K562 (cell line): ENCODE measurements at regions not wholly inside any gene's neighbourhood (a gene's known extent, or its start where the extent isn't known, plus 50 kb on each side); places are given as distances from the start of the nearest gene placed in this dataset.

ENCODE experiments used
- ATAC-seq: fragments of 200-7000 bp; cut with Tn5 transposase; 3 replicates; pipeline ENCODE4 v1.9.1; 2020; ENCODE audit warnings: moderate library complexity
- BruUV-seq: library from RNA; stranded (reverse); fragments of 400-500 nt; replicated peaks from 2 replicates; lab custom pipeline; 2021; lab: Mats Ljungman, UMichigan
- CTCF ChIA-PET: fragments of 300-600 bp; formaldehyde crosslinking; extraction: SDS; loops from one replicate; lab custom pipeline; 2021; ENCODE audit warnings: low intra/inter-chr PET ratio; lab: Yijun Ruan, JAX
- POLR2A ChIA-PET: fragments of 300-600, 350-650 bp; sonication (Branson Sonifier 250); formaldehyde crosslinking; extraction: SDS; loops from one replicate; lab custom pipeline; 2021; ENCODE audit warnings: antibody characterized with exemption, inconsistent platforms; lab: Yijun Ruan, JAX
- DNase-seq, 4 experiments: peaks; one replicate each; pipeline versions ENCODE4 v3.0.0 to v3.0.0-alpha.2; 2011 to 2018; ENCODE audit warnings: low spot score in 3 of 4, mixed read lengths in 3 of 4; ENCODE audit errors: extremely low read depth in 1 of 4
- FAIRE-seq: peaks from 2 replicates; lab custom pipeline; 2011; peaks lifted over from hg19 to GRCh38; lab: Jason Lieb, UNC
- H2AFZ ChIP-seq: 2 replicates; pipeline ENCODE4 v1.6.0; 2011; ENCODE audit warnings: low read depth, low read length, control low read depth, inconsistent platforms
- H3K27ac ChIP-seq: fragments of 200-600 bp; 3 replicates; pipeline ENCODE4 v1.8.0; 2011; ENCODE audit warnings: low read depth, mild to moderate bottlenecking, control low read depth, inconsistent platforms, low read length, moderate library complexity, mixed read lengths; ENCODE audit errors: extremely low read depth
- H3K27me3 ChIP-seq, 2 experiments: fragments of 300-600 bp in 1 of 2; 2 replicates in 1 of 2; 3 replicates in 1 of 2; pipeline versions ENCODE4 v1.6.0 to v1.8.0; 2011; ENCODE audit warnings: inconsistent platforms in 2 of 2, low read length in 2 of 2, mild to moderate bottlenecking in 1 of 2, mixed read lengths in 1 of 2, moderate library complexity in 1 of 2; ENCODE audit not compliant: control insufficient read depth in 2 of 2, insufficient read depth in 2 of 2
- H3K36me3 ChIP-seq: fragments of 300-600 bp; 3 replicates; pipeline ENCODE4 v1.8.0; 2011; ENCODE audit warnings: mild to moderate bottlenecking, low read length, inconsistent platforms; ENCODE audit not compliant: control insufficient read depth, insufficient read depth
- H3K4me1 ChIP-seq, 2 experiments: fragments of 200-600 bp in 1 of 2; replicated peaks in 1 of 2; 2 replicates in 1 of 2; 3 replicates in 1 of 2; pipeline versions ENCODE4 v1.5.1 to v1.8.0; 2011; ENCODE audit warnings: inconsistent platforms in 2 of 2, low read length in 2 of 2, mild to moderate bottlenecking in 1 of 2, mixed read lengths in 1 of 2, moderate library complexity in 1 of 2; ENCODE audit not compliant: control insufficient read depth in 2 of 2, insufficient read depth in 2 of 2
- H3K4me2 ChIP-seq: 2 replicates; pipeline ENCODE4 v1.6.1; 2011; ENCODE audit warnings: low read length, control low read depth, inconsistent platforms, mixed read lengths; ENCODE audit not compliant: insufficient read depth
- H3K4me3 ChIP-seq: fragments of 200-600 bp; sonication (generic), shearing (Covaris generic); 2 replicates; pipeline ENCODE4 v1.5.1; 2016; ENCODE audit warnings: control low read depth, inconsistent platforms
- H3K79me2 ChIP-seq: fragments of 200-600 bp; 3 replicates; pipeline ENCODE4 v1.8.0; 2011; ENCODE audit warnings: low read length, inconsistent platforms; ENCODE audit not compliant: control insufficient read depth, insufficient read depth
- H3K9ac ChIP-seq, 2 experiments: 2 replicates each; pipeline versions ENCODE4 v1.6.0 to v1.6.1; 2011; ENCODE audit warnings: low read depth in 2 of 2, low read length in 2 of 2, control low read depth in 1 of 2, inconsistent platforms in 1 of 2, mild to moderate bottlenecking in 1 of 2, mixed read lengths in 1 of 2; ENCODE audit not compliant: insufficient read depth in 1 of 2
- H3K9me1 ChIP-seq: one replicate; pipeline ENCODE4 v1.6.0; 2011; ENCODE audit warnings: inconsistent platforms, mild to moderate bottlenecking, low read length, moderate library complexity; ENCODE audit not compliant: control insufficient read depth, insufficient read depth
- H3K9me3 ChIP-seq: replicated peaks from 2 replicates; pipeline ENCODE4 v1.5.1; 2011; ENCODE audit warnings: low read depth, low read length, inconsistent platforms; ENCODE audit not compliant: control insufficient read depth, insufficient read depth
- H4K20me1 ChIP-seq: replicated peaks from 2 replicates; pipeline ENCODE4 v1.6.1; 2011; ENCODE audit warnings: low read length, inconsistent platforms, mixed read lengths; ENCODE audit not compliant: control insufficient read depth, insufficient read depth
- GABPB2 ChIP-seq: fragments of 250-450 bp; sonication (Bioruptor Pico); conservative IDR thresholded peaks from 2 replicates; pipeline ENCODE4 v1.5.1; 2021; ENCODE audit warnings: mild to moderate bottlenecking
- NEUROD1 ChIP-seq: fragments of 150-350 bp; IDR thresholded peaks from 2 replicates; pipeline ENCODE4 v1.6.1; 2014; ENCODE audit warnings: borderline replicate concordance, low read length, low read depth; ENCODE audit not compliant: partially characterized antibody
- RBM15 ChIP-seq: fragments of 200-400 bp; formaldehyde crosslinking; IDR thresholded peaks from 2 replicates; pipeline ENCODE4 v1.6.1; 2018; ENCODE audit warnings: mild to moderate bottlenecking, low read length, moderate library complexity; ENCODE audit not compliant: insufficient read depth
- RBM22 ChIP-seq: fragments of 200-400 bp; formaldehyde crosslinking; IDR thresholded peaks from 2 replicates; pipeline ENCODE4 v1.6.1; 2018; ENCODE audit warnings: low read length, low read depth; ENCODE audit not compliant: poor library complexity, severe bottlenecking
- SAP30 ChIP-seq: fragments of 200-600 bp; sonication (generic); IDR thresholded peaks from 2 replicates; pipeline ENCODE4 v1.6.1; 2012; ENCODE audit warnings: borderline replicate concordance, low read depth, mild to moderate bottlenecking, moderate library complexity, low read length, control low read depth, inconsistent platforms; ENCODE audit not compliant: insufficient read depth, poor library complexity, severe bottlenecking
- TEAD1 ChIP-seq, 2 experiments: fragments of 450-650 bp in 1 of 2; sonication (generic) in 1 of 2; formaldehyde crosslinking; IDR thresholded peaks; 2 replicates each; pipeline versions ENCODE4 v1.4.0 to v1.8.0; 2020 to 2022; ENCODE audit warnings: mild to moderate bottlenecking in 2 of 2, missing genetic modification reagents in 1 of 2
- ZZZ3 ChIP-seq: fragments of 450-650 bp; IDR thresholded peaks from 2 replicates; pipeline ENCODE4 v1.6.1; 2016; ENCODE audit warnings: antibody characterized with exemption, mild to moderate bottlenecking, moderate library complexity
- in situ Hi-C: fragments of 300-500 bp; cut with MboI; formaldehyde crosslinking; loops from 4 replicates; pipeline ENCODE4 v1.15.0; 2018; ENCODE audit warnings: inconsistent platforms, mixed read lengths
- intact Hi-C: fragments of 100-400 bp; cut with micrococcal nuclease; formaldehyde crosslinking; loops from 2 replicates; pipeline ENCODE4 v1.14.2; 2022
- TF ChIP-seq, protein P1 (sequence below): IDR thresholded peaks from 3 replicates; pipeline ENCODE4 v1.6.1; 2011; ENCODE audit warnings: borderline replicate concordance, mild to moderate bottlenecking, moderate library complexity; ENCODE audit not compliant: insufficient read length; ENCODE audit errors: extremely low read depth

- TF ChIP-seq RBM15: no peak
- TF ChIP-seq, protein P1, sequence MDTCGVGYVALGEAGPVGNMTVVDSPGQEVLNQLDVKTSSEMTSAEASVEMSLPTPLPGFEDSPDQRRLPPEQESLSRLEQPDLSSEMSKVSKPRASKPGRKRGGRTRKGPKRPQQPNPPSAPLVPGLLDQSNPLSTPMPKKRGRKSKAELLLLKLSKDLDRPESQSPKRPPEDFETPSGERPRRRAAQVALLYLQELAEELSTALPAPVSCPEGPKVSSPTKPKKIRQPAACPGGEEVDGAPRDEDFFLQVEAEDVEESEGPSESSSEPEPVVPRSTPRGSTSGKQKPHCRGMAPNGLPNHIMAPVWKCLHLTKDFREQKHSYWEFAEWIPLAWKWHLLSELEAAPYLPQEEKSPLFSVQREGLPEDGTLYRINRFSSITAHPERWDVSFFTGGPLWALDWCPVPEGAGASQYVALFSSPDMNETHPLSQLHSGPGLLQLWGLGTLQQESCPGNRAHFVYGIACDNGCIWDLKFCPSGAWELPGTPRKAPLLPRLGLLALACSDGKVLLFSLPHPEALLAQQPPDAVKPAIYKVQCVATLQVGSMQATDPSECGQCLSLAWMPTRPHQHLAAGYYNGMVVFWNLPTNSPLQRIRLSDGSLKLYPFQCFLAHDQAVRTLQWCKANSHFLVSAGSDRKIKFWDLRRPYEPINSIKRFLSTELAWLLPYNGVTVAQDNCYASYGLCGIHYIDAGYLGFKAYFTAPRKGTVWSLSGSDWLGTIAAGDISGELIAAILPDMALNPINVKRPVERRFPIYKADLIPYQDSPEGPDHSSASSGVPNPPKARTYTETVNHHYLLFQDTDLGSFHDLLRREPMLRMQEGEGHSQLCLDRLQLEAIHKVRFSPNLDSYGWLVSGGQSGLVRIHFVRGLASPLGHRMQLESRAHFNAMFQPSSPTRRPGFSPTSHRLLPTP: no peak
- TF ChIP-seq SAP30: no peak
- no peak for TF ChIP-seq GABPB2 (CRISPR knock-in tag)
- TF ChIP-seq ZZZ3: no peak
- no peak for TF ChIP-seq TEAD1 (CRISPR knock-in tag; IDR thresholded peaks at IDR 0.05)
- no peak for TF ChIP-seq RBM22
- no peak for TF ChIP-seq NEUROD1
- FAIRE-seq (no peak), DNase-seq (no peak), ATAC-seq (no peak)
- H3K4me2 ChIP-seq: no peak overlapping the region
- H3K36me3 ChIP-seq: no peaks in the 10 kb centered on the region
- H2AFZ ChIP-seq: no peak overlapping the region
- no peaks in the 10 kb centered on the region for H3K27me3 ChIP-seq
- no peaks in the 10 kb centered on the region for H3K9me3 ChIP-seq
- no TSS peak for BruUV-seq
- H3K4me3 ChIP-seq: no peak overlapping the region
- H4K20me1 ChIP-seq: no peaks in the 10 kb centered on the region
- no peak overlapping the region for H3K9ac ChIP-seq
- ChIA-PET CTCF (no interaction called here), POLR2A (no interaction called here)
- intact Hi-C loops: no loop called here
- no peaks in the 10 kb centered on the region for H3K79me2 ChIP-seq
- H3K27ac ChIP-seq: no peak overlapping the region
- no peaks in the 10 kb centered on the region for H3K4me1 ChIP-seq
- in situ Hi-C loops: no loop called here
- H3K9me1 ChIP-seq: no peaks in the 10 kb centered on the region
Observed at GRCh38 chr4:96395747-96396146, 555.9 kb downstream of the PDHA2 start.
